ENCODE measurements at regions not wholly inside any gene's neighbourhood (a gene's known extent, or its start where the extent isn't known, plus 50 kb on each side); places are given as distances from the start of the nearest gene placed in this dataset.

DNA sequence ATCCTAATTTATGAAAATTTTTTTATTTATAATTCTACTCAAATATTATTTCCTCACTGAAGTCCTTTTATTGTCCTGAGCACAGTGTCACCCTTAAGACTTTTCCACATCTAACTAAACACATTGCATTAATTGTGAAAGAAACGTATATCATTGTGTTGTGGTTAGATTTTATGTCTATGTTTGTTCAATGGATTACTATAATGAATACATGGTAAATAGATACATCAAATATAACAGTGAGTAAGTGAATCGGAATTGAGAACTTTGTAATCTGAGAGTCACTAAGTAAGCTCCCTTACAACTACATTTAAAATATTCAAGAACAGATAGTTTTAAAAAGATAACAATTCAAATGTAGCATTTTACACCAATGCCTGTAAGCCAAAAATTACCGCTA, 417.6 kb upstream of the PCDH20 start:
- DNase-seq = no peak

GRCh38 chr13:61831026-61831425, 415.4 kb upstream of the PCDH20 start:
- DNase-seq = no peak

DNA sequence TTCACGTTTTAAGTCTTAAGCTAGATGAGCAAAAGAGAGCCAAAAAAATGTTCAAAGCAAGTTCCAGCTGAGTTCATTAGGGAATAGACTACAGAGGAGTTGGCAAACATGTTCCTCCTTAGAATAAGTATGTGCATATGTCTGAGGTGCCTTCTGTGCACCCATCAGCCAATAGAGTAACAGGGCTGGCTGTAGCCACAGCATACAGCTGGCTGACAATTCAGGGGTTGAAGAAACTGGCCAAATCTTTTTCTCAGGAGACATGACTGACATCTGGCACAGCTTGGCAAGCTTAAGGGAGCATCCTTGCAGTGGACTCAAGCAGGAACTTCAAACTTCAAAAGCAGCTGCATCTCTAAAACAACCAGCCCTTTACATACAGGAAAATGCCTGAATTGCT, 414.8 kb upstream of the PCDH20 start:
- DNase-seq = no peak

- no peak for DNase-seq
Observed at GRCh38 chr13:61824168-61824567, 408.5 kb upstream of the PCDH20 start.

GRCh38 chr13:61812286-61812685, 396.6 kb upstream of the PCDH20 start:
- no peak for DNase-seq

DNA sequence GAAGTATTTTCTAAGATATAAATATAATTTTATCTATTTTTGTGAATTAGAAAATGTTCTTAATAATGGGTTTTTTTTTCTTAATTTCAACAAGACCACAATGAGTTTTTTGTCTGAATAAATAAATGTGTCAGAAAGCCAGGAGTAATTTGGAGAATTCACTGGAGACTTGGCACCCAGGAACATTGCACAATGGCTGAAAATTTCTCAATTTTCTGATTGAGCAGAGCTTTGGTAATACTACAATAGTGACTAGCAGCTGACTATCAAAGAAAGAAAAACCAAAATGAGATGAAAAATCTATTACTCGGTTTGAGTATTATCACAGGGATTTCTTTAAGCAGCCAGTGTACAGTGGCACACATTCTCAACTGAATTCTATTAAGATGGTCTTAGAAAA, 394.4 kb upstream of the PCDH20 start:
- DNase-seq = no peak

- DNase-seq = no peak
Observed at GRCh38 chr13:61797397-61797796, 381.7 kb upstream of the PCDH20 start.

DNA sequence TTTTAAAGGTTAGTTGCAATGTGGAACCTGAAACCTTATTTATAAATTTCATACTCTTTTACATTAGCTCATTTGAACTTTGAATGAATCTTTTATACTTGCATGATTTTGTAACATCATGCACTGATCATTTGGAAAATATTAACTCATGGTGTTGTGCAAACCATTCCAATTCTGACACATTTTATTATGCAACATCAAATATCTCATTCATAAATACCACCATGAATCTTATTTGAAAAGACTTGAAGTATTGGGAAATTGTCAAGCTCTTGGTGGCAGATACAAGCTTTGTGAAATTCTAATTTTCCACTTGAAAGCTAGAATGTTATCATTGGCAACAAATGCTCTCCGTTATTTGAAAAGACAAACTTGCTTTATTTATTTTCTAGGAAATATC, 379.9 kb upstream of the PCDH20 start:
- no peak for DNase-seq

- no peak for DNase-seq
Observed at GRCh38 chr13:61779456-61779855, 363.8 kb upstream of the PCDH20 start.

DNA sequence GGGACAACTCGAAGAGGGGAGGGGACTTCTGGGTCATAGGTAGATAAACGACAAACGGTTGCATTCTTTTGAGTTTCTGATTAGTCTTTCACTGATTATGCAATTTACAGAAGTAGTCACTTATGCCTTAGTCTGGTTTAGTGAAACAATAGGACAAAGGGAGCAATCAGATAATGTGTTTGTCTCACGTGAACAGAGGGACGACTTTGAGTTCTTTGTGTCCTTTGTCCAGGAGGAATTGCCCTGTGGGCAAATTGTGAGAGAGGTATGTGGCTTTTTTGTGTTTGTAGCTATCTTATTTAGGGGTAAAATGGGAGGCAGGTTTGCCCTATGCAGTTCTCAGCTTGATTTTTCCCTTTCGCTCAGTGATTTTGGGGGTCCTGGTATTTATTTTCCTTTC, 362.9 kb upstream of the PCDH20 start:
- no peak for DNase-seq

- no peak for DNase-seq
Observed at GRCh38 chr13:61777899-61778298, 362.2 kb upstream of the PCDH20 start.

DNA sequence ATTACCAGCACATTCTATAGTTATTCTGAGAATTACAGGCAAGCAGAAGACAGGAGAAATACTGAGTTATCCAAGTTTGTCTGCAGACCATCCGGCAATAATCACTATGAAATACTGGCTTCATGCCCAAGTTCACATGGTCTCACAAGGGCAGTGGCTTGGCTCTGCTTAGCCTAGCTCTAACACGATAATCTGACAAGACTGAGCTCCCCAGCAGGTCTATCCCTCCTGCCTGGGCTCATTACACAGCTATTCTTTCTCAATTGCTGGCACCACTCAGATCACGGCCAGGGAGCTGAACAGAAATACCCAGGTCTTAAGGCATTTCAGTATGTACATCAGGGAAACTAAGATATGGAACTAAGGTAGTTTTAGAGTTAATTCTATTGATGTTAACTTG, 361.6 kb upstream of the PCDH20 start:
- no peak for DNase-seq

- DNase-seq = no peak
Observed at GRCh38 chr13:61774903-61775302, 359.3 kb upstream of the PCDH20 start.

GRCh38 chr13:61770681-61771080, 355.0 kb upstream of the PCDH20 start:
- no peak for DNase-seq

DNA sequence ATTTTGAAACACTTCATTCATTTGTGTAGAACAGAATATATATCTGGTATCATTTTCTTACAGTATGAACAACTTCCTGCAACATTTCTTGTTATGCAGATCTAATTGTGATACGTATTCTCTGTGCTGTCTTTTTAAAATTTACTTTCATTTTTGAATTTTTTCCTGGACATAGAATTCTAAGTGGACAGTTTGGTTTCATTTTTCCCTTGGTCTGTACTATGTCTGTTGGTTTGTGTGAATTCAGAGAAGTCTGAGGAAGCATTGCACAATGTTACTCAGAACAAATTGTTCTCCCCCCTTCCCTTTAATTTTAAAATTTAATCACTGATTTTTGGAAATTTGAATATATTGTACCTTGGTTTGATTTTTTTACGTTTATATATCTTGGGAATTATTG, 352.5 kb upstream of the PCDH20 start:
- no peak for DNase-seq

DNA sequence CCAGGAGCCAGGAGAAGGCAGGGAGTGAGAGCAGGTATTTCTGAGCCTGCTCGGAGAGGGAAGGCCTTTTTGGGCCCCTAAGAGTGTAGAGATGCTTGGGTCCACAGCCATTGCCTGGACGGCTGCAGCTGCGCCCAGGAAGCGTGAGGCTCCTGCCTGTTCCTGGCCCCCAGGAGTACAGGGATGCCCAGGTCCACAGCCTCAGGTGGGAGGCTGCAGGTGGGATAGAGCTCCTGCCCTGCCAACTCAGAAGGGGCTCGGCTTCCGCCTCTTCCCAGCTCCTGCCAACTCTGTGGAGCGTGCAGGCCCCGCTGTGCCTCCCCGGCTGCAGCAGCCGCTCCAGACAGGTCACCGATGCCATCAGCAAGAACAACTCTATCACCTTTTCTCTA, 351.0 kb upstream of the PCDH20 start:
- no peak for DNase-seq

- no peak for DNase-seq
Observed at GRCh38 chr13:61765940-61766666, 350.5 kb upstream of the PCDH20 start.

GRCh38 chr13:61765181-61765742, 349.6 kb upstream of the PCDH20 start:
- no peak for DNase-seq

GRCh38 chr13:61761690-61762089, 346.0 kb upstream of the PCDH20 start:
- DNase-seq = no peak

GRCh38 chr13:61760102-61760501, 344.5 kb upstream of the PCDH20 start:
- DNase-seq = no peak

GRCh38 chr13:61756031-61756430, 340.4 kb upstream of the PCDH20 start:
- DNase-seq = no peak

- no peak for DNase-seq
Observed at GRCh38 chr13:61751039-61751438, 335.4 kb upstream of the PCDH20 start.

DNA sequence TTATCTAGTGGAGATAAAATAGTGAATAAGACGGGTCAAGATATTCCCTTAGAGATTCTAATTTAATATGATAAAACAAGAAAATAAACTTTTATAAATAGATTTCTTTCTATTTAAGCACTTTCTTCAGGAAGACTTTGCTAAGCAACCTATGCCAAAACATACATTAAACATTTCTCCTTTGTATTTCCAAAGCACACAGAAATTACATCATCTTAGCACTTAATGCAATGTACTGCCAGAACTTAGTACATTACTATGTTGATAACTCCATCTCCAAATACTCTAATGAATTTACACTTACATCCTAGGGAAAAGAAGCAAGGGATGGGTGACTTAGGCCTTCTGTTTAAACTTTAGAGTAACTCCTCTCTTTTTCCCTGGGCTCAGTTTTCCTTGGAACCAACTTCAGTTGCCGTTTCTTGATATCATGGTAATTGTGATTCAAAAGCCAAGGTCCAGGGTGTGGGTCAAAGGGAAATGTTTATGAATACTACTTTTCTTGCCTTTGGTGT, 322.6 kb upstream of the PCDH20 start:
- no peak for DNase-seq

- DNase-seq = no peak
Observed at GRCh38 chr13:61734683-61735082, 319.0 kb upstream of the PCDH20 start.

DNA sequence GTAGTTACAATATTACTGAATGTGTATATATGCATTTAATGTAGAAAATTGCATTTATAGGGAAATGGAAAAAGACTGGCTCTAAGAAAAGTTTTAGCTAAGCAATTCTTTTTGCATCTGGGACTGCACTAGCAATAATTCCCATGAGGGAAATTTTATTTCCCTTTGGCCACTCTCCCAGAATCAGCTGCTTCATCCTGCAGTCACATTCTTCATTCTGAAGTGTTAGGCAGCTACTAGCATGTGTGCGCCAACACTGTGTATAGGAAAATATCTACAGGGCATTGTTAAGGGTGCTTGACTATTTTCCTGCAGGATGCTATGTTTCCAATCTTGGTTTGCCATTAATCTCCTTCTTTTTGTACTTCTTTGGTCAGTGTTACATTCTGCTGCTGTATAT, 312.8 kb upstream of the PCDH20 start:
- no peak for DNase-seq
